ENCODE measurements at regions not wholly inside any gene's neighbourhood (a gene's known extent, or its start where the extent isn't known, plus 50 kb on each side); places are given as distances from the start of the nearest gene placed in this dataset.
A peak's percentile ranks its signal among the peaks of the same experiment; 100 is the strongest.

GRCh38 chr2:175571078-175571653, 389.7 kb upstream of the ATP5MC3 start:
- TF ChIP-seq ZNF8 (CRISPR knock-in tag; IDR thresholded peaks at IDR 0.05) (no peak), ARNTL (CRISPR knock-in tag; IDR thresholded peaks at IDR 0.05; ENCODE audit: borderline replicate concordance, low read depth) (no peak), OSR1 (CRISPR knock-in tag; IDR thresholded peaks at IDR 0.05) (no peak), ISL1 (CRISPR knock-in tag; IDR thresholded peaks at IDR 0.05) (peak; percentile 63), SNAI2 (CRISPR knock-in tag; IDR thresholded peaks at IDR 0.05) (no peak), ZNF70 (CRISPR knock-in tag; IDR thresholded peaks at IDR 0.05) (no peak)
- ATAC-seq: no peak

GRCh38 chr2:175568109-175568730, 386.7 kb upstream of the ATP5MC3 start:
- ATAC-seq: no peak
- no peak for TF ChIP-seq ARNTL (CRISPR knock-in tag; IDR thresholded peaks at IDR 0.05; ENCODE audit: borderline replicate concordance, low read depth)
- no peak for TF ChIP-seq ZFP3 (CRISPR knock-in tag; IDR thresholded peaks at IDR 0.05)
- TF ChIP-seq, protein P1, sequence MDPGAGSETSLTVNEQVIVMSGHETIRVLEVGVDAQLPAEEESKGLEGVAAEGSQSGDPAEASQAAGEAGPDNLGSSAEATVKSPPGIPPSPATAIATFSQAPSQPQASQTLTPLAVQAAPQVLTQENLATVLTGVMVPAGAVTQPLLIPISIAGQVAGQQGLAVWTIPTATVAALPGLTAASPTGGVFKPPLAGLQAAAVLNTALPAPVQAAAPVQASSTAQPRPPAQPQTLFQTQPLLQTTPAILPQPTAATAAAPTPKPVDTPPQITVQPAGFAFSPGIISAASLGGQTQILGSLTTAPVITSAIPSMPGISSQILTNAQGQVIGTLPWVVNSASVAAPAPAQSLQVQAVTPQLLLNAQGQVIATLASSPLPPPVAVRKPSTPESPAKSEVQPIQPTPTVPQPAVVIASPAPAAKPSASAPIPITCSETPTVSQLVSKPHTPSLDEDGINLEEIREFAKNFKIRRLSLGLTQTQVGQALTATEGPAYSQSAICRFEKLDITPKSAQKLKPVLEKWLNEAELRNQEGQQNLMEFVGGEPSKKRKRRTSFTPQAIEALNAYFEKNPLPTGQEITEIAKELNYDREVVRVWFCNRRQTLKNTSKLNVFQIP (CRISPR knock-in tag; IDR thresholded peaks at IDR 0.05; ENCODE audit: borderline replicate concordance, low read depth): no peak
- TF ChIP-seq SNAI2 (CRISPR knock-in tag; IDR thresholded peaks at IDR 0.05): no peak

GRCh38 chr2:175567435-175568061, 386.0 kb upstream of the ATP5MC3 start:
- ATAC-seq: no peak
- no peak for TF ChIP-seq ZC3H10 (CRISPR knock-in tag; IDR thresholded peaks at IDR 0.05)
- no peak for TF ChIP-seq ESRRG (CRISPR knock-in tag; IDR thresholded peaks at IDR 0.05)
- TF ChIP-seq GLIS3 (CRISPR knock-in tag; IDR thresholded peaks at IDR 0.05): no peak
- TF ChIP-seq CREB5 (CRISPR knock-in tag; IDR thresholded peaks at IDR 0.05; ENCODE audit: low read depth): no peak
- TF ChIP-seq, protein P1 (CRISPR knock-in tag; IDR thresholded peaks at IDR 0.05; ENCODE audit: borderline replicate concordance, low read depth): no peak
- TF ChIP-seq TOX (CRISPR knock-in tag; IDR thresholded peaks at IDR 0.05; ENCODE audit: borderline replicate concordance): no peak

DNA sequence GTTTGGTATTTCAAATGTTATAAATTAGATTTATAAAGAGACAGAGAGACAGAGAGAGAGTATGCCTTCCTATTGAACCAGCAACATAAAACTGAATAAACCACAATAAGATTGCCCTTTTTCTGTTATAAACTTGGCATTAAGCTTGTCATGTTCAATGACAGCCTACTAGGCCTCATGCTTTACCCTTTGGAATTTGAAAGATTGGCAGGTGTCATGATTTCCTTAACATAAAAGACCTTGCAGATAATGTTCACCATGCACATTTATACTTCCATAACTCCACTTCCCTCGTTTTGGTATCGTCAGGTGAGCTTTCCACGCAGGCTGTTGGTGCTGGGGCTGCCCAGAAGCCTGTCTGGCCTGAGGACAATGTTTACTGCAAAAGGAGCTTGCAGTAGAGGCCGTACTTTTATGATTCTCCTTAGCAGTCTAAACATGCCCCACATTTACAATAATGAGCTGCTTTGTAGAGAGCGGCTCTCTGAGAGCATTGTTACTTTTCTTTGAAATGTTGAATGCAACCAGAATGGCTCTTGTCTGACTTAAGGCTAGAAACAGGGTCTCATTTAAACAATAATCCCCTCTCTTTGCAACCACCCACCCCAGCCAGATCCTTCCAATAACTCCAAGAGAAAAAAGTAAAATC, 379.1 kb upstream of the ATP5MC3 start:
- ATAC-seq: no peak
- TF ChIP-seq PATZ1 (CRISPR knock-in tag; IDR thresholded peaks at IDR 0.05; ENCODE audit: borderline replicate concordance) (no peak), GLIS3 (CRISPR knock-in tag; IDR thresholded peaks at IDR 0.05) (no peak), ISL1 (CRISPR knock-in tag; IDR thresholded peaks at IDR 0.05) (no peak), SNAI2 (CRISPR knock-in tag; IDR thresholded peaks at IDR 0.05) (no peak), ARNTL (CRISPR knock-in tag; IDR thresholded peaks at IDR 0.05; ENCODE audit: borderline replicate concordance, low read depth) (no peak), ZNF565 (CRISPR knock-in tag; conservative IDR thresholded peaks at IDR 0.05; ENCODE audit: low read depth) (no peak), ZNF8 (CRISPR knock-in tag; IDR thresholded peaks at IDR 0.05) (no peak), RARB (CRISPR knock-in tag; IDR thresholded peaks at IDR 0.05) (no peak), TCF4 (CRISPR knock-in tag; IDR thresholded peaks at IDR 0.05; ENCODE audit: borderline replicate concordance) (no peak)
- TF ChIP-seq, protein P1 (CRISPR knock-in tag; IDR thresholded peaks at IDR 0.05; ENCODE audit: borderline replicate concordance, low read depth): no peak
